GM18868 (cell line): ENCODE measurements at regions not wholly inside any gene's neighbourhood (a gene's known extent, or its start where the extent isn't known, plus 50 kb on each side); places are given as distances from the start of the nearest gene placed in this dataset.

Experiments used
- ATAC-seq: cut with Tn5 transposase; IDR thresholded peaks from one replicate; pipeline ENCODE4 v1.9.1; 2021; ENCODE audit warnings: mild to moderate bottlenecking, moderate library complexity; ENCODE audit not compliant: unreplicated experiment

DNA sequence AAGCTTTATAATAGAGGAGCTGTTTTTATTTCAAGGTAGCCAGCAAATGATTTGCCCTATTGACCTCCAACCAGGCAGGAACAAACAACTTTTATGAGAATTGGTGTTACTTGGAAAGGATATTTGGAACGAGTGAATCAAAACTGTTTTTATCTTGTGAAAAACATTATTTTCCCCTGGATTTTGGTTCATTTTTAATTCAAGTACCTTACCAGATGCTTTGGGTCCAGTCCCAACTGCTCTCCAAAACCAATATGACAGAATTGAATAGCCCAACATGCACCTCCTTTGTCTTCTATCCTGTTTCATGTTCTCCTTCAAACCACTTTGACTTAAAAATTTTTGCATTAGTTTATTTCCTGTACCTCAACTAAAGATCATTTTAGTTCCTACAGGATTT, 178.6 kb upstream of the RBMS1 start:
- no peak for ATAC-seq

DNA sequence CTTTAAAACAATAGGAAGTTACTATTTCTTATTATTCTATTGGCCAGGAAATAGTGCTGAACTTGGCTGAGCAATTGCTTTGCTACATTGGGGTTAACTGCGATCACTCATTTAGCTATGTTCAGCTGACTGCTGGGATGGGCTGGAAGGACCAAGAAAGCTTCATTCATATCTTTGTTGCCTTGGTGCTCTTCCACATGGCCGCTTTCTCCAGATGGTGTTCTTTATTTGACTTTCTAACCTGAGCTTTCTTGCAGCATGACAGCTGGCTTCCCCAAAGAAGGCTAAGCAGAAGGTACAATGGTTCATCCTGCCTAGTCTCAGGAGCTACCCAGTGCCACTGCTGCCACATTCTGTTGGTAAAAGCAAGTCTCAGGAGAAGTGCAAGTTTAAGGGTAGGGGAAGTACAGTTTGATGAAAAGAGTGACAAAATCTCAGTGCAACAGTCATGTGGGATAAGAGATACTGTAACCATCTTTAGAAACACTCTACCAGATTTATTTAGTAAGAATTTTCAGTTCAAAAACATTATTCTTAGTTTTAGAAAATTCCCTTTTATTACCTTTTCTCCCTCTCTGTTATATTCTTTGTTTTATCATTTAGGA, 180.6 kb upstream of the RBMS1 start:
- no peak for ATAC-seq

DNA sequence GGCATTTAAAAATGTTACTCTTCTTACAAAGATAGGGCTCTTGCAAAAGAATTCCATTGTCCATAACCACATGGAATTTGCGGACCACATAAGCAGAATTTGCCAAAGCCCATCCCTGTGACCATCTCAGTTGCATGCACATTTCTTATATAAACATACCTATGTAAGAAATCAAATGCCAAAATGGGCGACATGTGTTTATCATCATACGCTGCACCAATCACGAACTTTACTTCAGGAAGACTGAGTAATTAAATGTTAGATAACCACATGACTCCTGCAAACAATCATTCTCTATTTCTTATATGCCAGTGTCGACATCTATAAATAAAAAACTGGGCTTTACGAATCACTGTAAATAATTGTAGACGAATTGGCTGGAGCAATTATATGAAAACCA, 186.1 kb upstream of the RBMS1 start:
- no peak for ATAC-seq

DNA sequence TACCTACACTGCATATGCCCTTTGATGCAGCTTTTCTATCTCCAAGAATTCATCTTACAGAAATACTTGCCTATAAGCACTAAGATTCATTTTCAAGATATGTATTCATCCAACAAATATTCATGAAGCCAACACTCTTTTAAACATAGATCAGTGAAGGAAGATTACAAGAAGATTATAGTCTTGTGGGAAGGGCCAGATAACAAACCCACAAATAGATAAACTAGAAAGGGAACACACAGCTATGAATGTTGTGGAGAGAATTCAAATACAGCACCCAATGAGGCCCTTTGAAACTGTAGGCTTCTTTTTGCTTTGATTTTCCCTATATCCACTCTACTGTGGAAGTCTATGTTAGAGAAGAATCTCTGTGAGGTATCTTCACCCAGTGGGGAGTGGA, 186.7 kb upstream of the RBMS1 start:
- ATAC-seq: no peak

DNA sequence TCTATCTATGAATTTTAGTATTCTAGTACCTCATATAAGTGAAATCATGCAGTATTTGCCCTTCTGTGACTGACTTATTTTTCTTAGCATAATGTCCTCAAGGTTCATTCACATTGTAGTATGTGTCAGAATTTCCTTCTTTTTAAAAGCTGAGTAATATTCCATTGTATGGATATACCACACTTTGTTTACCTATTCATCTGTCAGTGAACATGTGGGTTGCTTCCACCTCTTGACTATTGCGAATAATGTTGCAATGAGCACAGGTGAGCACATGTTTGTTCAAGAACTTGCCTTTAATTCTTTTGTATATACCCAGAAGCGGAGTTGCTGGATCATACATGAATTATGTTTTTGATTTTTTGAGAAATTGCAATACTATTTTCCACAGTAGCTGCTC, 187.4 kb upstream of the RBMS1 start:
- ATAC-seq: no peak

DNA sequence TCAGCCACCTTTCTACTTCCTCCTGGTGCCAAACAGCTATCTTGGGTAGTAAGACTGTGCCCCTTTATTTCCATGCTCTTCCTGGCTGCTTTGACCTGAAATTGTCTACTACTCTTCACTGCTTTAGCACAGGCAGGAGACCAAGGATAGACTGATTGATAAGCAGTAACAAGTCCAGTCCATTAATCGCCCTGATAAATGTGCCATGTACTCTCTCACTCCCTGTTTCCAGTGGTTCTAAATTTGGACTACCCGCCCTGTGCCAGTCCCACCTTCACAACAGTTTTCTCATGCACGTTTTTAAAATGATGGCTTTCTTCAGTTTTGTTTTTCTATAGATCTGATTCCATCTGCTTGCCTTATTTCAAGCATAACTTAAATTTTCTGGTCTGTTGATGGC, 189.6 kb upstream of the RBMS1 start:
- ATAC-seq: no peak

DNA sequence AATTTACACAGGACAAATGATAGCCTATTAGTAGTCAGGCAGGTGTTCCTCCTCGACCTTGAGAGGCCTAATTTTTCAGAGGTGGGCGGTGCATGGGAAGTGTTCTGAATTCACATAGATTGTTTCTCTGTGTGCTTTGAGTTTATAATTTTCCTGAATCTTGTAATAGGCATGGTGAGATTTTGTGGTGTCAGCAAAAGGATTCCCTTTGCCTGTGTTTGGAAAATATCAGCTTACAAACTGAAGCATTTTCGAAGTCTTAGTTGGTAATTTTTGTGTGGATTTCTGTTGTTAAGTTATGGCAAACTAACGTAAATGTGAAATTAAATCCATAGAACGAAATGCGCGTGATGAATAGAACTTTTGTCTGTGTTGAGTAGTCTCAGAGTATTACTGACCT, 194.0 kb upstream of the RBMS1 start:
- ATAC-seq: no peak

DNA sequence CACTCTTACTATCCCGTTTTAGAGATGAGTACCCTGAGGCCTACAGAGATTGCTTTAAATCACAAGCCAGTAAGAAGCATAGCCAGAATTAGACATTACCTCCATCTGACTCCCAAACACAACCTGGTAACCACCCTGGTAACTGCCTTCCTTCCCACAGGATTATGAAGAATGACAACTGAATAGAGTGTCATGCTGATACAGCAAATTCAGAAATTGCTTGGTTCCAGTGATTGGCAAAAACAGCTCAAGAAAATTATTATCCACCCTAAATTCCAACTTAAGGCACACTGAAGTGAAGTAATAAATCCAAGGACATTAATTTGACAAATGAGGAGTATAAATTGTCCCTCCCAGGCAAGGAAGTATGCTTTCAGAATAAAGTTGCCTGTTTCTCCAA, 195.8 kb upstream of the RBMS1 start:
- no peak for ATAC-seq

DNA sequence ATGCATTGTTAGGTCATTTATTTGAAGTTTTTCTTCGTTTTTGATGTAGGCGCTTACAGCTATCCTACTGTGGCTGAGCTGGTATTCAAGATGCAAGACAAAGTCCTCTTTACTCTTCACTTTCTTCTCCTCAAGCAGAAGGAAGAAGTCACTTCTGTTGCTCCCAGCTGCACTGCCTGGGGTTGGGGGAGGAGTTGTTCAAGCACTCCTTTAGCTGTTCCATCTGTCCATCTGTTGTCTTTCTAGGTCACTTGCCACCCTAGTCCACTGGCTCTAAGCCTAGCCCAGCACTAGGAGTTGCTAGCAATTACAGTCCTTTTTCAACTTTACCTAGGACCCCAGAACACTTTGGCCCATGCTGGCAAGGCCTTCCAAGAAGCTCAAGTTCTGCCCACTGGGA, 200.6 kb upstream of the RBMS1 start:
- ATAC-seq: no peak

DNA sequence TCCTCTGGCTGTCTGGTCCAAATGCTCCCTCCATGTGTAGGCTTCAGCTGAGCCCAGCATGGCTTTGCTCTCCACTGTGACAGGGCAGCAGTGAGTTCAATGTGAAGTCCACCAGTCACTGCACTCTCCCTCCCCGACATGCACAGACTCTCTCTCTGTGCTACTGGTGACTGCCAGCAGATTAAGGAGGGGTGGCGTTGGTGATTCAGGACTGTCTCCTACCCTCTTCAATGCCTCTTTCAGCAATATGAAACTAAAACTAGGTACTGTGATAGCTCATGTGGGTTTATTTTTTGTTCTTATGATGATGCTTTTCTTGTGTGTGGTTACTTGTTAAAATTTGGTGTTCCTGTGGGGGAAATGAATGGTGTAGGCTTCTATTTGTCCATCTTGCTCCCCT, 201.0 kb upstream of the RBMS1 start:
- ATAC-seq: peak; percentile 84

DNA sequence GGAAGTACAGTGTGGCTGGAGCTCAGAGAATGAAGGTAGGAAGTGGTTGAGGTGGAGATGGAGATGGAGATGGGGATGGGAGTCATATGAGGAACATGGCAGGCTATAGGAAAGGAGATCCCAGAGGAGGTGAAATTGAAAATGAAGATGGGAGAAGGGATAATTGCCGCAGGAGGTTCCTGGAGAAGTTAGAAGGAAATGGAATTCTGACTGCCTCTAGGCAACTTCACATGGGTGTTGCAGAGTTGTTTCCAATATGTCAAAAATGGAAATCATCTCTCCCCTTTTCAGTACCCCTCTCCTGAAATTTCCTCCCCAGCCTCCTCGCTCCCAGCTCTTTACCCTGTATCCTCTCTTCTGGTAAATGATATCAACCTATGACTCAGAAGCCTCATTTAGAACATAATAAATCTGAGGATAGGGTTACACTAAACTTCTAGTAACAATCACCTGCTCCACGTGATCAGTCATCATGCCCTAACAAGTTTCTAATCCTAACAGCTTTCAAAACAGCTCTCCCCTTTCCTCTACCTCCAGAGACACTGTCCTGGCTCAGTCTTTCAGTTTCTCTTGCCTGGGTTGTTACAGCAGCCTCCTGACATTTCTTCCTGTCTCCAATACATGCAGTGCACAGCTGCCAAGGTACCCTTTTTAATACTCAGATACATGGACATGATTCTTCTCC, 201.9 kb upstream of the RBMS1 start:
- ATAC-seq: no peak

DNA sequence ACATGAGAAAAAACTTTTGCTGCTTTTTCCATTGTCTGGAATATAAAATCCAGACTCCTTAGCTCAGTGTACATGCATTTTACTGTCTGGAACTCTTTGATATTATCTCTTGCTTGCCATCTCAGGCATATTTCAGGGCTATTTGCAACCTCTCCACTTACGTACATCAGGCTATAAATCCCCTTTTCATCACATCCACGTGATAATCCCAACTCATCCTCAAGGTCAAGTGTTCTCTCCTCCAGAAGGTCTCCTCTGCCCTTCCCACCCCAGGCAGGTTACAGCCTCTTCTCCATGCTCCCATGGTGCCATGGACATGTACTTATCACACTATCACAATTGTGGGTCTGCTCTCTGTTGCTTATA, 202.5 kb upstream of the RBMS1 start:
- ATAC-seq: no peak

DNA sequence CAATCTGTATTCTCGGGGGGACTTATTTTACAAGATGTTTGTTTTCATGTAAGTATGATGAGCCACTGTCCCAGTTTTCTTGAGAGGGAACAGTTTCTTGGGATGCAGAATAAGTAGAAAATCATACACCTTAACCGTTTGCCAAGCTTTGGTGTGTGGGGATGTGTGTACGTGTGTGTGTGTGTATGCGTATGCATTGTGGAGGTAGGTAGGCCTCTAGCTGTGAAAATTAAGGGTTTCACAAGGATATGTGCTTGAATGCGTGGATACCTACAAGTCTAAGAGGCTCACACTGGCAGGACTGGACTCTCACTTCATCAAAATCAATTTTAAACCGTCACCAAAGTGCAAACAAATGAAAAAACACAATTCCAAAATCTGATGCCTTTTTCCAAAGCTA, 204.2 kb upstream of the RBMS1 start:
- ATAC-seq: no peak

DNA sequence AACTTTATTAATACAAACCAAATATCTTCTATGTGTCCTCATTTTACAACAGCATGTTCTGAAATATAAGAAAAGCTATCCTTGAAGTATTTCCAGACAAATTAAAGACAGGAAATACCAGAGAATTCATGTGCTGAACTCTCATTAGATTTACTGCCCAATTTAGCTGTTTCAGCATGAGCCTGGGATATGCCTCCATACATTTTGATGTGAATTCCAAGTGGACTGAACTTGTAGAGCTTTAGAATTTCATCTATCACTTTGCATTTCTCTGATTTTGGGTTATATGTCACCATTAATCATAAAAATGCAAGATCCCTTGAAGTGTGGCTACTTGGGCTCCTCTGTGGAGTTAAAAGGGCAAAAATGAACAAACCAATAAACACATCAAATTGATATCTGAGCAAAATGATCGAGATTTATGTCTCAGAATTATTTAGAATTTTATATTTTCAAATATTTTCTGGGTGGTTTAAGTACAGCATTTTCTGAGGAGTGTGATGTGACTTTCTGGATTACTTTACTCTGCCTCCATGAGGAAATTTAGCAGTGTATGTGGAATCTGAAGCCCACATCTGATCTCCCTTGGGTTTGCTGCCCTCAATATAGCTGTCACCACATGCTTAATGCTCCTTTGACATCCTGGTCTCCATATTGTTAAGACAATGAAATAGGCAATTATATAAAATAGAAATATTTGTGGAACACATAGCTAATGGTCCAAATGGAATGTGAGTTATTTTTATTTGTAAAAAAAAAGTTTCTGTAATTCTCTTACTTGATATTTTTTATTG, 206.6 kb upstream of the RBMS1 start:
- no peak for ATAC-seq

DNA sequence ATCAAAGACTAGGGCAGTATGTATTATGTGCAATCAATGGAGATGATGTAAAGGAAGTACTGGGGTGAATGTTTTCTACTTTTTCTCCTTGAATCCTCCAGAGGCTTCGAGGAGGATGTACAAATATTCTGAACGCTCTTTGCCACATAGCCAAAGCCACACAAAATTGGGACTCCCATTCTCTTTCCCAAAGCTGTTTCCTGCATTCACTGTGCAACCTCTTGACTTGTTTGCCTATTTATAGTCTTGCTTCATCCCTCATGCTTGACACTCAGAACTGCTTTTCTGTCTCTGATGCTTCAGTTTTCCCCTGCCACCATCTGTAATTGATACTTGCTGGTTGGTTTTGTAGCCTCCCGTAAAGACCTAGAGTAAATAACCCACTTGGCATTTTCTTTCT, 208.2 kb upstream of the RBMS1 start:
- no peak for ATAC-seq

DNA sequence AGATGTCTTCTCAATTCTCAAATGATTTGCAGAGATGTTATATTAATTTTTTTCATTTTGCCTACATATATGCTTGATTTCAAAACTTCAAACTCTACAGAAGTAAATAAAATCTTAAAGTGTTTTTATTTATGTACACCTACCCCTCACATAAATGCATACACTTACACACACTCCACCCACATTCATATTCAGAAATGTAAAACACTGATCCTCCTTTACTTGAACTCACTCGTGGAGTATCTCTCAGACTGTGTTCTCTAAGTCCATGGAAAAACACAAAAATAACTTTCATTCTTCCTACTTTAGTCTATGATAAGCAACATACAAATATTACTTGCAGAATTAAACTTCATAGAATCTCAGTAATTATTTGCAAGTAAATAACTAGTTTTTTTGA, 209.1 kb upstream of the RBMS1 start:
- ATAC-seq: no peak

DNA sequence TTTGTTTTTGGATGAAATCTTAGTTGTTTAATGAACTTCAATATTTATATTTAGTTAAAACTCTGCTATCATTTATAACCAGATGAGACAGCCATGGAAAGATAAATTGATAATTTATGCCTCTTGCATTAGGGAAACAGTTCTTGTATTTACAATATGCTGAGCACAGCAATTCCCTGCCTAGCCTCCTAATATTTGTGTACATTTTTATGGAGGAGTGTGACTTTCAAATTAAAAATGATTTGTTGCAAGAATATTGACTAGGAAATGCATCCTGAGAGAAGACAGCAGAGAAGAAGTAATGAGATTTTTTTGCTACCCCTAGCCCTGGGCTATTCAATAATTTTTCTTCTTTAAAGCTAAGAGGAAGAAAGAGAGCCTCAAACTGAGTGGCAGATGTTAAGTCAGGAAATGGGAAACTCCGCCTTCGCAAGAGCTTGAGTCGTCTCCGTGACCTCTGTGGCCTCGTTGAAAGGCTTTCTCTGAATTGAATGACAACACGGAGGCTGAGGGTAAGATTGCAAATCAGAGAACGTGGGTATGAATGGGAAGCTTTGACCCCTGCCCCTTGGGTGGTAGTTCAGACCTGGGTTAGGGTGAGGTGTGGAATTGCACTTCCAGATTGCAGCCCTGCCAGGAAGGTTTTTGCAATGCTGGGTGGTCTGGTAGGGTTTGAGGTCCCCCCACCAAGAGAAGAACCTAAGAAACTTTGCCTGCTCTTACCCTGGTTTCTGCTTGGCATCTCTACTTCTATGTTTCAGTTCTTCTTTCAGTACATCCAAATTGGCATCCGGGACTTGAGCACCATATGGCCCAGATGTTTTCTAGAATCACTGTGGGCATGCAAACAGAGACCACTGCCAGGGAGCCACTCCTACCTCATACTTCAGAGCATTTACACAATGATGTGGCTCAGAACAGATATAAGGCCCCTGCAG, 210.3 kb upstream of the RBMS1 start:
- peak; percentile 91 for ATAC-seq

DNA sequence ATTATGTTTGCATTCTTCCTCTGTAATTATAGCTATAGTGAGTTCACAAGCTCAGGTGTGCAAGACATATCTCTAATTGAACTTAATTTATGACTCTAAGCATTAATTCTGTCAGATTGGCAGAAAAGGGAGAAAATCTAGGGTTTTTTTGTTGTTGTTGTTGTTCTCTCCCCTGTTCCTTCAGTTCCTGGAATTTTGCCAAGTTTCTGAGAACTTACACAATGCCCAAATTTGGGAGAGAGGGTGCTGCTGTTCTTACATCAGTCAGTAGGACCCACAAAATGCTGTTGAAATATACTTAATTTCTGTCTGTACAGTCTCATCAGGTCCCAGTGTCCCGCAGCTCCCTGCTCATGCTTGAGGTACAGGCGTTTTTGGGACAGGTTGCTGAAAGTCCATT, 221.8 kb upstream of the RBMS1 start:
- no peak for ATAC-seq

DNA sequence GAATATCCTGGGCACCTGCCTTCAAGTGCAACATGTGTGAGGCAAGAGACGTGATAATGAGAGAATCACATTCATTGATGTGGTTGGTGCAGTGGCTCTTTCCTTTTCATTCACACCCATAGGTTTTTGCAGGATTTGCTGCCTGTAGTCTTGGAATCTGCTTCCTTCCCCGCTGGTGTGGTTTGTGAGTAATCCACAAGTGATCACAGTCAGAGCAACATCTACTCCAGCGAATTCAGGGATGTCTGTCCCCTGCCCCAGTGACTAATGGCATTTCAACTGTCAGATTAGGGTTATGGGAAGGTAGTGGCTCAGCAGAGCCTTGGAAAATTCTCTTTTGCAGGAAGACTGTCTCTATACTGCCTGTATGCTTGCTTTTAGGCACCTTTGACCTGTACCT, 225.5 kb upstream of the RBMS1 start:
- no peak for ATAC-seq

DNA sequence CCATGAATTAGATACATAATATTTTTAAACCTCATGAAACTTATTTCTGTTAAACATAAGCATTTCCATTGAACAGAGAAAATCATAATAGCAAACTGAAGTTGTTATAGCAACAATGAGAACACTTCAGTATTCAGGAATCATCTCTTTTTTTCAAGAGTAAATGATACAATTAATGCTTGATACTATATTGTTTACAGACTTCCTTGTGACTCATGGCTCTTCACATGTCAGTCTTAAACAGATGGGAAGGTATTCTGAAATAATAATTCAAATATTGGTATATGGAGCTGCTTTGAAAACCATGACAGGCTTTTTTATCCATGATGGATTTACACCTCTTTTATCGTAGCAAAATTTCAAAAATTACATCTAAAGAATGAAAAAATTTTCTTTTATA, 226.5 kb upstream of the RBMS1 start:
- no peak for ATAC-seq
